SH-SY5Y (cell line): ENCODE measurements at regions not wholly inside any gene's neighbourhood (a gene's known extent, or its start where the extent isn't known, plus 50 kb on each side); places are given as distances from the start of the nearest gene placed in this dataset.

Experiments used
- GATA2 ChIP-seq: IDR thresholded peaks from 2 replicates; pipeline ENCODE4 v1.6.1; 2011; ENCODE audit warnings: mild to moderate bottlenecking, low read depth, low read length
- GATA3 ChIP-seq: IDR thresholded peaks from 2 replicates; pipeline ENCODE4 v1.6.1; 2011; ENCODE audit warnings: low read depth, mild to moderate bottlenecking, low read length, moderate library complexity

DNA sequence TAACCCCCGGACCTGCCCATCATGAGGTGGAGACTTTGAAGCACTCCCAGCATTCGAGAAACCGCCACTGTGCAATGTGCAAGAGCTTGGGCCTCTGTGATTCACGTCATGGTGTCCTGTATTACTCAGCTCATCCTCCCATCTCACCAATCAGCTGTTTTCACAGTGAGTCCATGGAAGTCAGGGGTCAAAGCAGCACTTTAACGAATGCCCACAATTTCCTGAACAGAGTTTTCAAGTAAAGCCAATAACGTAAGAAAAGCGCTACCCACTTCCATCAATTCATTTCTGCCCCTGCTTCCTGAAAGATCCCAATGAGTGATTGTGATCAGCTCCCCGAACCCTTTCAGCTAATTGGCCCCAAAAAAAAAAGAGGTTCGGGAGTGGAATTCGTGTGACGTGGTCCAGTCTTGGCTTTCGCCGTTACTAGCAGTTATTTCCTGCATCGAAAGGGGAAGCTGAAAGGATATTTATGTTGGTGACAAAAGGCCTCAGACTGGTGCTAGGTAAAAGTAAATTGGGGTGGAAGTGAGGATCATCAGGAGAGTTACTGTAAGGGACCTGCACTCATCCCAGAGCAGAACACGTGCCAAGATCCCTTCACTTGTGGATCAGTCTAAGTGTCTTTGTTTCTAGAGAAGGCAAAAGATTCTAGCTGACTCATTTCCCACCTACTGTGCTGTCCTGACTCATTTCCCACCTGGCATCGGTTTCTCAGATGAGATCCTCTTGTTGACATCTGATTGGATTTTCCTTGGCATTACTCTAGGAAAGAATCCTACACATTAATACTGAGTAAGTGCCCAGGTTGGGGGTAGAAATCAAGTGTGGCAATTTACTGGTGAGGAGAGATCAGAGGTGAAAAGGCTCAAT, 136.7 kb upstream of the NUDT7 start:
- TF ChIP-seq GATA2 (no peak), GATA3 (no peak)
